ENCODE measurements at regions not wholly inside any gene's neighbourhood (a gene's known extent, or its start where the extent isn't known, plus 50 kb on each side); places are given as distances from the start of the nearest gene placed in this dataset.
"Not testable (repeated sequence)": the region's sequence is repeated elsewhere in the genome, so short reads cannot be mapped to it uniquely, and the experiment has no call there.

DNA sequence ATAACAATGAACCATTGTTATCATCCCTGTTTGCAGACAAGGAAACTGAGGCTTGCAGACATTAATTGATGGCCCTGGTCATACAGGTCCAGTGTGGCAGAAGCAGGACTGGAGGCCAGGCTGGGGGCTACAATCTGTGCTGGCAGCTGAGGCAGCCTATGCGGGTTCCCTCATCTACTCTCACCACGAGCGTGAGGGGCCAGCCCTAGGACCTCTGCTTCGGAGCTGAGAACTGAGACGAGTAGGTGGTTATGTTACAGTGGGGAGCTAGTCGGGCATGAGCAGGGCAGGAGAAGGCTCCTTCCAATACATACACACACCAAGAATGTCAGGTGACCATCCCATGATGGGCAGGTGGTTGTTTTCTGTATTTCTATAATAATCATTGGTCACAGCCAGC is 82.2 kb upstream of the ASB18 start:
- DNase-seq (ENCODE audit: low read depth in 4 of 4, low spot score in 3 of 4): no peak

DNA sequence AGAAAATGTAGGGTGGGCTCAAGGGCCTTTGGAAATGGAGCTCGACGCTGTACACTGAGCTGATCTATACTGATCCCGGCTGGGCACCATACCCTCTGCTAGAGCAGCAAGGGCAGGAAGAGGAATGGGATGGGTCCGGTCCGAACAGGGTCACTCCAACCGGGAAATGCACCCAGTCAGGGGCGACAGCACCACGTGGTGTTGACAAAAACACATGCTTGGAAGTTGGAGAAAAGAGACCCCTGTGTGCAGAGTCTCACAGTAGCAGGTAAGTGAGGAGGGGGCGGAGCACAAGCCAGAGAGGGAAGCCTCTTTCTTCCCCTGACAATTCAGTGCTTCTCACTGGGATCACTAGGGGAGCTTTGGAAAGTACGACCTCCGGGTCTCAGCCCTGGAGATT is 84.1 kb upstream of the ASB18 start:
- no peak for DNase-seq (ENCODE audit: low read depth in 4 of 4, low spot score in 3 of 4)

DNA sequence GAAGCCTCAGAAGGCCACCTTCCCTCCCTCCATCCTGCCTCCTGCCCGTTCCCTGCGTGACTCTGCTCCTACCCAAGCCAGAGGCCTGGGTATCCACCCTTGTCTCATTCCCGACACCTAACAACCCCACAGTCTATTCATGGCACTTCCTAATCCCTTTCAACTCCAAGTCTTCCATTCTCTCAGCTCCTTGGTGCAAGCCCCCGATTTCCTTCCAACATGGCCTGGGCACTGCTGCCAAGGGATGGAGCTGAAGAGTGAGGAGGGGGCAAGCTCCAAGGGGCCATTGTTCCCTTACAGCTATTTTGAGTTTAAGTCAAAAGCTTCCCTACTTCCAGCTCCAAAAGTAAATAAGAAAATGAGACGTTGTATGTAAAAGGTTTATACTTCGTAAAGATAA is 84.8 kb upstream of the ASB18 start:
- no peak for DNase-seq (ENCODE audit: low read depth in 4 of 4, low spot score in 3 of 4)

DNA sequence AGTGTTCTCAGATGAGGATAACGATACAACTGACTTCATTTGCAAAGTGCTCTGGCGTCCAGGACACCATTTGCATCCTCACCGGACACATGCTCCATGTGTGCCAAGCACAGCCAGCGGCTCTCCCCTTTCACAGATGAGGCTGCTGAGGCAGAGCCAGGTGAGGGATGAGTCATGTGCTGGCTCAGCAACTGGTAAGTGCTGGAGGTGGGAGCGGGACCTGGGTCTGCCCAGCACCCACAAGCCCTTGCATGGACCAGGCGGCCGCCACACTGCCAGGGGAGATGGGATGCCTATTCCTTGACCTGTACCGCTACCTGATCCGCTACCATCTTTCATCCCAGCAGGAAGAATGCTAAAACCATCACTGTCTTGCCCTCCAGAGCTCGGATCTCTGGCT is 86.2 kb upstream of the ASB18 start:
- DNase-seq (ENCODE audit: low read depth in 4 of 4, low spot score in 3 of 4): no peak

DNA sequence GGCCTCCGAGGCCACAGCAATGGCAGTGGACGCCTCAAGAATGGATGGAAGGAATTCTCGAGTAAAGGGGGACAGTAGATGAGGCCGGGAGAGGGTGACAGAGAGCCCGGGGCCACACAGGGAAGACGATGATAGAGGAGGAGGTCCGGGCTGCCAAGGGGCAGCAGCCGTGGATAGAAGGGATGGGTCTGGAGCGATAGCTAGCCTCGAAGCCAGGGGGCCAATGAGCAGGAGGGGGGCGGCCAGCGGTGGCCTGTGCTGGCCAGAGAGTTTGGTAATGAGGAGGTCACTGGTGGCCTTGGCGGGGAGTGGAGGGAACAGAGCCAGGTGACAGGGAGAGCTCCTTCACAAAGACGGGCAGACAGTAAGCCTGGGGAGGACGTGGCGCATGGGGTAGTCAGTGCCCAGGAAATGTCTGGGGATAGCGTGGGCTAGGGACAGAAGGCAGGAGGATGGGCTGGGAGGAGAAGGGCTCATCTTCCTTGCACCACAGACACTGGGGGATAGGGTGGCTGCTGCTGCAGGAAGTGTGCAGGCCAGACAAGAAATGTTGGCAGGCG is 87.8 kb upstream of the ASB18 start:
- DNase-seq (ENCODE audit: low read depth in 4 of 4, low spot score in 3 of 4): no peak

DNA sequence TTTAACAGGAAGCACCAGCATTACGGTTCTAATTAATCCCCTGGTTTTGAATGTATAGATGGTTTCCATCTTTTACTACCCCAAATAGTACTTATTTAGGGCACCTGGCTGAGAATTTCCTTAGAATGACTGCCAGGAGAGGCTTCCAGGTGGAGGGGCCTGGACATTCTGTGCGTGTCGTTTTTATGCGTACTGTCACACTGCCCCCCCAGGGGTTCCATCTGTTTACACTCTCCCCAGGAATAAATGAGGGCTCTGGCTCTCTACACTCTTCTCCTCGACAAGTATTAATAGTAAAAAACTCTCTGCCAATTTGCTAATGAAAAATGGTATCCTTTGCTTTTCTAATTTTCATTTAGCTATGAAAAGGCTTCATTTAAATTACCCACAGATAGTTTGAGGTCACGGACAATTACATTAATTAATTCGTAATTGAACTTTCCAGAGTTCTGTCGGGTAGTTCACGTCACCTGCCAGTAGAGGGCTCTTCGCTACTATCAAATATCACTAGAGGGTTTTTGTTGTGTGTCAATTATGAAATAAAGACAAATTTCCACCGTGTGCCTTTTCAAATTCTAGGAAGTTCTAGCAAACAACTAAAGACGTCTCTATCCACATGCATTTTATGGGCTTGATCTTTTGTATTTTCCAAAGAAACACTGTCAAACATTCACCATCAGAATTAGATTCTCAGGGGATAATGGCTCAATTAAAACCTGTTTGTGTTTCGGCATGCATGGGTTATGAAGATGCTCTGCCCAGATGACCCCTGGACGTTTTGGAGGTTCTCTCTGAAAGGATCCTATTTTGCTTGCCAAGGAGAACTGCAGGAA is 88.8 kb upstream of the ASB18 start:
- DNase-seq (ENCODE audit: low read depth in 4 of 4, low spot score in 3 of 4): no peak

DNA sequence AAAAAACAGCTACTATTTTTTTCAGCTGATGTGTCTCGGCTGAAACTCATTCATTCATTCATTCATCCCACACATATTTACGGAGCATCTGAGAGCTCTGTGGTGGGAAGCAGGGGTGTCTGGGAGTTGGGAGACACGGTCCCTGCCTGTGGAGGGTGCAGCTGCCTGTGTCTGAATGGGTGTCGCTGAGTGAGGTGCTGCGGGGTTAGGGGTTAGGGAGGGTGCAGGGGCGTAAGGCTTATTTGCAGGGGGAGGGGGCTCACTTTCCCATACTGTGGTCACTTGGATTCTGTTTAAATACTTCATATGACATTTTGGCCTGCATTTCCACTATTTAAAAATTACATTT is 89.4 kb upstream of the ASB18 start:
- no peak for DNase-seq (ENCODE audit: low read depth in 4 of 4, low spot score in 3 of 4)

DNA sequence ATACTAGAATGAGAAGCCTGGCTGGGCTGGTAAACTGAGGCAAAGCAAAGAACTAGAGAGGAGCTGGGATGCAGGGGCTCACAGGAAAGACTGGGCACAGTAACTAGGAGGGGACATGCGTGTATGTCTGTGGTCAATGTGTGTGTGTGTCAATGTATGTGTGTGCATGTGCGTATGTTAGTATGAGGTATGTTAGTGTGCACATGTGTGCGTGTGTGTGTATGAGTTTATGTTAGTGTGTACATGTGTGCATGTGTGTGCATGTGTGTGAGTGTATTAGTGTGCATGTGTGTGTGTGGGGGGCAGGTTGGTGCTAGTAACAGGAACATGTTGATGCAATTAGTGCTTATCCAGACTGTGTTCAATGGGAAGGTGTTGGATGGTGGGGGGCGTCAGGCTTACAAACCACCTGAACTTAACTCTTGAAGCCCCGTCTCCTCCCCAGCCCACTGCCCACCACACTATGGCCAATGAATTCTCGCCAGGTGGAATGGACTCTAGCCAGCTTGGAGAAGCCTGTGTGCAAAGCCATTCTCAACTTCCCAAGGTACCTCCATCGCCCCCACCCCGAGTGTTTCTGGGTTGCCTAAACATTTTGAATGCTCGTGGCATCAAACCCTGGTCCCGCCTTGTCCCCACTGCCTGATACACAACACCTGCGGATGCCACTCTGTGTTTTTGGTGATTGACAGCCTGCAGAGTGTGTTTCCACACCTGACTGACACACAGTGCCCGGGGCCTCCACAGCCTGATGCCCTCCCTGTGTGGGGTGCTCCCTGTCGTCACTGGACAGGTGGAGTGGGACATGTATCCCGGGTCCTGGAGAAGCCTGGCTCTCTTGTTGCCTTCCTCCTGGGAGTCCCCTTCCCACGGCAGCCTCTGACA is 90.1 kb upstream of the ASB18 start:
- DNase-seq (ENCODE audit: low read depth in 4 of 4, low spot score in 3 of 4): no peak

DNA sequence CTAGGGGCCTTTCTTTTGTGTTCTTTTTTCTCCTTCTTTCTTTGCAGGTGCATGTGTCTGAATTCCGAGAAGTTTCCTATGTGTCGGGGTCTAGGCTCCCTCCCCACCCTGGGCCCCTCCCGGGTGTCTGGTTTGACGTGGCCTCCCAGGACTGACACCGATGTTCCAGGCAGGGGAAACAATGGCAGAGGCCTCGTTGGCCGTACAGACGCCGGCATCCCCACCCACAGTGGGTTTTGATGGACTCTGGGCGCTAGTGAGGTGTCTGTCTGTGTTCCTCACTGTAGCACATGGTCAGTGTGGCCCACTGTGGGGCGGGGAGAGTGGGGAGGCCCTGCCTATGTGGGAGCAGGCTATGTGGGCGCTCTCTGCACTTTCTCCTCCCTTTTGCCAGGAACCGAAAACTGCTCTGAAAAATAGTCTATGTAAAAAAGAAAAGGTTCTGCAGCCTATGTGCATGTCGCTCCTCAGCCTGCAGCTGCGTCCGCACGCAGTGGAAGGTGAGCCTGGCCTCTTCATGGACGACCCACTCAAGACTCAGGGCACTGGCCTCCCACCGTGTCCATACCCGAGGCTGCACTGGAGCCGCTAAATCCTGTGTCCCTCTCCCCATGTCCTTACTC is 90.9 kb upstream of the ASB18 start:
- no peak for DNase-seq (ENCODE audit: low read depth in 4 of 4, low spot score in 3 of 4)

DNA sequence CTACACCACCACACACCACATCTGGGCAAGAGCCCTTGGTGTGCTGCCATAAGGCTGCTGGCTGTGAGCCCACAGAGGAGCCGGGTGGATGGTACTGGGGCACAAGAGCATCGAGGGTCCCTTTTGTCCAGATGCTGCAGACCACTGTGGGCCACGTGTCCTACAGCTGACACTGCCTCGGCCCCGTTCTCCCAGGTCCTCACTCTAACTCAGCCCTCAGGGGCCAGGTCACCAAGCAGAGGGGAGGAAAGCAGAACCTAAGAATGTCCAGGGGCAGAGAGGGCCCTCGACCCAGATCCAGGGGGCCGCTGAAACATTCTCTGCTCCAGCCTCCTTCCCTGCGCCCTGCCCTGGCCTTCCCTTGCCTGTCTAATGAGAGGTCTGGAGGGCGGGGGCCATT is 91.7 kb upstream of the ASB18 start:
- no peak for DNase-seq (ENCODE audit: low read depth in 4 of 4, low spot score in 3 of 4)

DNA sequence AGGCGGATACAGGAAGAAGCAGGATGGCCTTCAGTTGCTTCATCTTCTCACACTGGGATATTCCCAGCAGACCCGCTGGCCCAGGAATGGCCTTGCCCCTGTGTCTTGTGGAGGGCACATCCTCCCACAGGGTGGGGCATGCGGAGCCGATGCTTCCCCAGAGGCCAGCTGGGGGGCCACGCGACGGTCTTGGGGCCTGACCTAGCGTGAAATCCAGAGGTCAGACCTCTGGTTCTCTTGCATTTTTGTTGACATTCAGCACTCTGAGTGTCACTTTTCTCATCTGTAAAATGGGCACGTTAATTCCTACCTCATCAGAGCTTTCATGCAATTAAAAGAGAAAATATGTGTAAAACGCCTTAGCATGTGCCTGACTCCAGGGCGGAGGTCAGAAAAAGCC is 92.1 kb upstream of the ASB18 start:
- not testable (repeated sequence) for DNase-seq (ENCODE audit: low read depth in 4 of 4, low spot score in 3 of 4)

DNA sequence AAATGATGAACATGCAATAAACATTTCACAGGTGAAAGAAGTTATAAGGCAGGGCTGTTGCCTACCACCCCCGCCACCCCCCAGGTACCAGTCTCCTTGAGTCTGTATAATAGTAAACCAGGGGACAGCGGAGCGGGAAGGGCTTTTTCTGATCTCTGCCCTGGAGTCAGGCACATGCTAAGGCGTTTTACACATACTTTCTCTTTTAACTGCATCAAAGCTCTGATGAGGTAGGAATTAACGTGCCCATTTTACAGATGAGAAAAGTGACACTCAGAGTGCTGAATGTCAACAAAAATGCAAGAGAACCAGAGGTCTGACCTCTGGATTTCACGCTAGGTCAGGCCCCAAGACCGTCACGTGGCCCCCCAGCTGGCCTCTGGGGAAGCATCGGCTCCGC is 94.3 kb upstream of the ASB18 start:
- DNase-seq (ENCODE audit: low read depth in 4 of 4, low spot score in 3 of 4): not testable (repeated sequence)

DNA sequence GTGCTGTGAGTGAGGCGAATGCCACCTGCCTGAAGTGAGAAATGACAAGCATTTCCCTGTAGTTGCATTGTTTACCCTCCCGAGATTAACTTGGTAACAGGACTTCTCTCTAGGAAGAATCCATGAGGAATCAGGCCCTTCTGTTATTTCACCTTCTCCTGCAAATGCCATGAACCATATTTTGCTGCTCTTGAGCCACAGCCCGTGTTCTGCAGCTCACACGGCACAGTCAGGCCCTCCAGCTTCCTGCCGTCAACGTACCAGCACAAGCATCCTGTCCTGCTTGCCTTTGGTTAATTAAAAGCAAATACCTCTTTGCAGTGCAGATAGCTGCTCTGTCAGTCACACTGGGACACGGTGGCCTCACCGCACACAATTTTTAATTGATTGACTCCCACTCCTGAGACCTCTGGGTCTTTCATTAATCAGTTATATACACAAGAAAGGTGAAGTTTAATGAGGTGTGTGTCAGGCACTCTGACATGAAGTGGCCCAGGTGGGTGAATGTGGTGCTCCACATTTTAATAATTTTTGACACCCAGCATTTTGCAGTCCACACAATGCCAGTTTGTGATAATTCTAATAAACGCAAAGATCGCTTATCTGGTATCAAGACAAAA is 95.3 kb upstream of the ASB18 start:
- DNase-seq (ENCODE audit: low read depth in 4 of 4, low spot score in 3 of 4): no peak

DNA sequence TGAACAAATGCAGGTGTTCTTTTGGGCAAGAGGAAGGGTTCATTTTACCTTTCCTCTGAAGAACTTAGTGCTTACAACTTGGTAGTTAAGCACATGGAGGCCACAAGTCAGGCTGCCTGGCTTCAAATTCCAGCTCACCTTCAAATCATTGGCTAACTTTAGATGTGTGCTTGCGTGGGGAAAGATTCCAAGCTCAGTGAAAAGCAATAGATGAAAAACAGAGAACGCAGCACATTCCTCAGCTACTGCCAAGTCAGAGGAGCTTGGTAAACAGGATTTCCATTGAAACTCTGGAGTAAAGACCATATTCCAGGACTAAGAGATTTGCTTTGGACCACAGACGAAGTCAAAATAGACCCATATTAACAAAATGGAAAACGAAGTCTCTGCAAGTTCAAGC is 96.3 kb upstream of the ASB18 start:
- no peak for DNase-seq (ENCODE audit: low read depth in 4 of 4, low spot score in 3 of 4)

DNA sequence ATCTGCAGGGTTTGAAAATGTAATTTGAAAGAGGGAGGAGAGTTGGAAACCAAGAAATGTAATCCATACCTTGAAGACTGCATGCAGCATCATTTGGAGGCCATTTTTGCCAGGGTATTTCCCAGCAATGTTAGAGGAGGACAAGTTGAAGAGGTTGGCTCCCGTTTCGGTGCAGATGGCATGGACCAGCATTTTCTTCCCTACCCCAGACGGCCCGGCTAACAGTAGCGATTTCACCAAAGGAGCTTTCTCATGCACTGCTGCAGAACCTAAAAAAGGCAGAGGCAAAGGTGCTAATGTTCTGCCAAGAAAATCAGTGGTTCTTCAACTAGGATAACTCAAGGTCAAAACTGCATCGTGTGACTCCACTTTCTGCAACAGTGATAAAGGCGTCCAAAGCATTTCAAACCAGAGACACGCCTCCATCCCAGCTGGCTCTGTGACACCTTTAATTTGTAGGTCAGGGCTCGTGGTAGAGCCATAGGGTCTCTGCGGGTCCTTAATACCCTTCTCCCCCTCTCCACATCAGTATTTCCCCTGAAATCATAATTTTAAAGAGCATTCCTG is 99.6 kb upstream of the ASB18 start:
- no peak for DNase-seq (ENCODE audit: low read depth in 4 of 4, low spot score in 3 of 4)

DNA sequence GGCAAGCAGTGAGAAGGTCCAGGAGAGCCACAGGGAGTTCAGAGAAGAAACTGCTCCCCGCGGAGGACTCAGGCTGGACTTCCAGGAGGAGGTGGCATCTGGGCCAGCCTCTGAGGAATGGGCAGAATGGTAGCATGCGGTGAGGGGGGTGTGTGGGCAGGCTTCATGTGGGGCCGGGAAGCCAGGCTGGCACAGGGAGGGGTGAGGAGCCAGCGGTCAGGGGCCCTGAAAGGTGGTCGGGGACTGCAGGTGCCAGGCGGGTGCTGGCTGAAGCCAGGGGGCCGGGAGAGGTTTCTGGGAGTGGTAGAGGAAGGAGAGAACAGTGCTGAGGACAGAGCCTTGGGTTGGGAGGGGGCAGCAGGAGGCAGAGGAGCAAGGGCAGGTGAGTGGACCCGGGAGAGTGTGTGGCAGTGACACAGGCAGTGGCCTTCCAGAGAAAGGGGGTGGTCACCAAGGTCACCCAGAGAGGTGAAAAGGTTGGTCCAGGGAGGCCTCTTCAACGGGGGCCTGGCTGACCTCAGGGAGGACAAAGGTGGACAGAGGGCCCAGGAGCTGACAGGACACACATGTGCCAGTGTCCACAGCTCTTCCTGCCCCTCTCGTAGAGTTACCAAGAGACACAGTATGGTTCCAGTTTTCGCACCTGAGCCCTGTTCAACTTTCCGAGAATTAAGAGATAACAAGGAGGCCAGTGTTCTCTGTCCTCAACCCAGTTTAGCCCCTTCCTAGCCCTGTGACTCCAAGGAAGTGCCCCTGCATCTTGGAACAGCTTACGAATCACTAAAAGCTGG is 101.2 kb upstream of the ASB18 start:
- no peak for DNase-seq (ENCODE audit: low read depth in 4 of 4, low spot score in 3 of 4)

DNA sequence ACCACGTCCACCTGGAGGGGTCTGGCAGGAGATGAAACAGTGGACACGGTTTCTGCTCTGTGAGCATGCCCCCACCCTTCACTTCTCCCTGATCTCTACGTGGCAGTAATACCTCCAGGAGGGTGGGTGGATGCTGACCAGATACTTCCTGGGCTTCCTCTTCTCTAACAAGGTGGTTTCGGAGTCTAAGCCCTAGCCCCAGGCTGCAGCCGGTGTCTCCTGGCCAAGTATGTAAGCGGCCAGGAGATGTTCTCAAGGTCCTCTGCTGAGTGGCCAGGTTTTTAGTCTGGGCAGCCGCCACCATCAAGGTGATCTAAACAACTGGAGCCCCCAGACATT is 101.8 kb upstream of the ASB18 start:
- DNase-seq (ENCODE audit: low read depth in 4 of 4, low spot score in 3 of 4): no peak

DNA sequence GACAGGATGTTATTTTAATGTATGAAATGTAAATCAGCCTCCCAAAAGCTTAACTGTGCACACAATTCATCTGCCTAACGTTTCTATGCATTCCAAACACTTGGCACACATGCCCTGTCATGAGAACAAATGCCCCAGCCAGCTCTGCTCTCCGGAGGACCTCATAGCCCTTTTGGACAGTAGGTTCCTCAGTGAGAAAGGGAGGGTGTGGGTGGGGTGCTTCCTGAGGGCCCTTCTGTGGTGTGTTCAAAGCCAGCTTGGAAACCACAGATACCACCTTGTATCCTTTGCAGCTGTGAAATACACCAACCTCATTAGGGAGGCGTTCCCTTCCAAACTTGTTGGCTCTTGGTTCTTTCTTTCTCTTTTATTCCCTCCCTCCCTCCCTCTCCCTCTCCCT is 102.2 kb upstream of the ASB18 start:
- DNase-seq (ENCODE audit: low read depth in 4 of 4, low spot score in 3 of 4): no peak

DNA sequence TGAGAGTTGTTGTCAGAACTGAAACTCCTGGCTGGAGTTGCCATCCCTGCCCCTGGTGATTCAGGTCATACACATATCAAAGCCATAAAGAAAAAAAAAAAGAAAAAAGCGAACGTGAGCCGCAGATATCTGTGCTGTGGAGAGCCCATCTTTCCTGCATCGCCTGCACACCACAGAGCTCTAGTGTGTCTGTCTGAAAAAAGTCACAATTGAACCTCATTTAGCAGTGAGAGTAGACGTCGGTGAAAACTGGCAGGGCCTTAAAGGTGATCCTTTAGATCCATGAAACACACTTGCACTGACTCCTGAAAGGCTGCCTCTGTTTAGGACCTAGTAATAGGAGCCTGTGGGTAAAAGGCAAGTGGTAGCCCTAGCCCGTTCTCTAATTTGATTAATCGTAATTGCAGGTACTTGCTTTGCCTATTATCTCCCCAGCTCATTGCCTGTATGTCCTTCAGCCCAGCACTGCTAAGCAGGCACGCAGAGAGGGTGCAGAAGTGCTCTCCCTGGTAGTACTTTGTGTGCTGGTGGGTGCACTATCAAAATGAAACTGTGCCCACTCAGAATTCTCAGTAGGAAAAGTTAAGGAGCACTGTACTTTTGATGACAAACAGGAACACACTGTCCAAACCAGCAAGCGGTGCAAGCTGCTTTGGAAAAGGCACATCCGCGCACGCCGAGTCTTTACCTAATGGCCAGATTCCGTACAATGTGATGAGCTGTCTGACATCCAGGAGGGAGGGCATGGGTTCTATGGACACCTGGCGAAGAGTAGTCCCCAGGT is 103.5 kb upstream of the ASB18 start:
- no peak for DNase-seq (ENCODE audit: low read depth in 4 of 4, low spot score in 3 of 4)

Measured in left renal pelvis (tissue), 4 donors.